ENCODE measurements at regions not wholly inside any gene's neighbourhood (a gene's known extent, or its start where the extent isn't known, plus 50 kb on each side); places are given as distances from the start of the nearest gene placed in this dataset.

DNA sequence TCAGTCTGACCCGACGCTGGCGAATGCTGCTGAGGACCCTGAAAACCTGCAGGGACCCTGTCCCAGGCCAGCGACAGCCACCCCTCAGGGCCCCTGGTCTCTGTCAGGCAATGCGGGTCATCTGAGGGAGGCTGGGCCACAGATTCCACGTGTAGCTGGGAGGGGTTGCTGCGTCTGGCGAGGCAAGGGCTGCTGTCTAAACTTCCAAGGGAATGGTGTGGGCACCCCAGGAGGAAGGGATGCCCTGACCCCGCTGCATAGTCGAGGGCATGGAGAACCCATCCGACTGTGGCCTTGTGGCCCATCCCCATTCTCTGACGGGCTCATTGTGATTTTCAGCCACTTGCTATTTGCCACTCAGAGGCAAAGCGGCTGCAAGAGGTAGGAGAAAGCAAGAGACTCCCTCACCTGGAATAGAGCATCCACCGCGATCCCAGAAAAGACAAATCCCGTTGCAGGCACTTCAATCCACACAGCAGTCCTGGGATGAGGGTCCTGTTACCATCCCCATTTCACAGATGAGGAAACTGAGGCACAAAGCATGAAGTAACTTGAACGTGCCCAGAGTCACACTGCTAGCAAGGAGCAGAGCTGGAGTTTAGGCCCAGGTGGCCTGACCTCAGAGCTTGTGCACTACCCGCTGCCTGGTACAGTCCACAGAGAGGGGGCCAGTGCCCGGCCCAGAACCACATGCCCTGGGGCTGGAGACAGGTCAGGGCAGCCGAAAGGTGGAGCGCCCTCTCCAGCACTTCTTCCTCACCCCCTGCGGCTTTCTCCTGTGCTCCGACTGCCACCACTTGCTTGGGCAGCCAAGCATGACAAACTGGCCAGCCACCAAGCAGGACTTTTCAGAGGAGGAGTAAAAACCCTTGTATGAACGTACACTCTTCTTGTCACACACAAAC lies 163.8 kb upstream of the KLF14 start:
- TF ChIP-seq, protein P1, sequence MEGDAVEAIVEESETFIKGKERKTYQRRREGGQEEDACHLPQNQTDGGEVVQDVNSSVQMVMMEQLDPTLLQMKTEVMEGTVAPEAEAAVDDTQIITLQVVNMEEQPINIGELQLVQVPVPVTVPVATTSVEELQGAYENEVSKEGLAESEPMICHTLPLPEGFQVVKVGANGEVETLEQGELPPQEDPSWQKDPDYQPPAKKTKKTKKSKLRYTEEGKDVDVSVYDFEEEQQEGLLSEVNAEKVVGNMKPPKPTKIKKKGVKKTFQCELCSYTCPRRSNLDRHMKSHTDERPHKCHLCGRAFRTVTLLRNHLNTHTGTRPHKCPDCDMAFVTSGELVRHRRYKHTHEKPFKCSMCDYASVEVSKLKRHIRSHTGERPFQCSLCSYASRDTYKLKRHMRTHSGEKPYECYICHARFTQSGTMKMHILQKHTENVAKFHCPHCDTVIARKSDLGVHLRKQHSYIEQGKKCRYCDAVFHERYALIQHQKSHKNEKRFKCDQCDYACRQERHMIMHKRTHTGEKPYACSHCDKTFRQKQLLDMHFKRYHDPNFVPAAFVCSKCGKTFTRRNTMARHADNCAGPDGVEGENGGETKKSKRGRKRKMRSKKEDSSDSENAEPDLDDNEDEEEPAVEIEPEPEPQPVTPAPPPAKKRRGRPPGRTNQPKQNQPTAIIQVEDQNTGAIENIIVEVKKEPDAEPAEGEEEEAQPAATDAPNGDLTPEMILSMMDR (conservative IDR thresholded peaks at IDR 0.05; ENCODE audit: low read depth, low read length): no peak
- no peak for TF ChIP-seq EZH2 (IDR thresholded peaks at IDR 0.05; ENCODE audit: borderline replicate concordance, low read depth, low read length, poor library complexity, severe bottlenecking)

Measured in A673 (cell line).